ENCODE measurements at regions not wholly inside any gene's neighbourhood (a gene's known extent, or its start where the extent isn't known, plus 50 kb on each side); places are given as distances from the start of the nearest gene placed in this dataset.
A peak's percentile ranks its signal among the peaks of the same experiment; 100 is the strongest.

DNA sequence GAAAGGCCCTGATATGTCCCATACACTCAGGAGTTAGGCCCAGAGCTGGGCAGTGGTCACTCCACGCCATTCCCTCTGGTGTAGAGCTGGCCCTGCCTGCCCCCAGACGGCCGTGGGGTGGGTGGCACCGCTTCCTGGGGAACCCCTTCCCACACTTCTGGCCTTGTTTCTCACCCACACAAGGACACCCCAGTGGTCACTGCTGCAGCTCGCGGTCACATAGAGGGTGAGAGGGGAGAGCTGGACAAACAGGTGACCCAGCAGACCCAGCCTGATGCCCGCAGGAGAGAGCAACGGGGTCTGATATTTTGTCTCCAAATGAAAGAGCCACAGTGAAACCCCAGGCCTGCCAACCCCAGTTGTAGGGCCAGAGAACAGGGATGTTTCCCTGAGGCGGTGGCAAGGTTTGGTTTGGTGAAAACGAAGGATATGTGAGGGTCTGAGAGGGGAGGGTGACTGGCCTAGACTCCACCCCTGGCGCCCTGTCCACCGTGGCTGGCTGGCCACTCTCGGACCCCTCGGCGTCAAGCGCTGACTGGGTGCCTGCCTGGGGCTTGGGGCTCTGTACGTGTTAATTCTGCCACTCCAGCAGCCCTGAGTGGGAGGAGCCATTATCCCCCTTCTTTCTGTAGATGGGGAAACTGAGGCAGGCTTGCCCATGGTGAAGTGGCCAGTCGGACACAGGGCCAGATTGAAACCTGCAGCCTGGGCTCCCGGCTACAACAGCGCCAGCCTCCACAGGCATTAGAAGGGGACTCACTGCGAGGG lies 71.0 kb upstream of the PPARA start:
- no peak for DNase-seq

DNA sequence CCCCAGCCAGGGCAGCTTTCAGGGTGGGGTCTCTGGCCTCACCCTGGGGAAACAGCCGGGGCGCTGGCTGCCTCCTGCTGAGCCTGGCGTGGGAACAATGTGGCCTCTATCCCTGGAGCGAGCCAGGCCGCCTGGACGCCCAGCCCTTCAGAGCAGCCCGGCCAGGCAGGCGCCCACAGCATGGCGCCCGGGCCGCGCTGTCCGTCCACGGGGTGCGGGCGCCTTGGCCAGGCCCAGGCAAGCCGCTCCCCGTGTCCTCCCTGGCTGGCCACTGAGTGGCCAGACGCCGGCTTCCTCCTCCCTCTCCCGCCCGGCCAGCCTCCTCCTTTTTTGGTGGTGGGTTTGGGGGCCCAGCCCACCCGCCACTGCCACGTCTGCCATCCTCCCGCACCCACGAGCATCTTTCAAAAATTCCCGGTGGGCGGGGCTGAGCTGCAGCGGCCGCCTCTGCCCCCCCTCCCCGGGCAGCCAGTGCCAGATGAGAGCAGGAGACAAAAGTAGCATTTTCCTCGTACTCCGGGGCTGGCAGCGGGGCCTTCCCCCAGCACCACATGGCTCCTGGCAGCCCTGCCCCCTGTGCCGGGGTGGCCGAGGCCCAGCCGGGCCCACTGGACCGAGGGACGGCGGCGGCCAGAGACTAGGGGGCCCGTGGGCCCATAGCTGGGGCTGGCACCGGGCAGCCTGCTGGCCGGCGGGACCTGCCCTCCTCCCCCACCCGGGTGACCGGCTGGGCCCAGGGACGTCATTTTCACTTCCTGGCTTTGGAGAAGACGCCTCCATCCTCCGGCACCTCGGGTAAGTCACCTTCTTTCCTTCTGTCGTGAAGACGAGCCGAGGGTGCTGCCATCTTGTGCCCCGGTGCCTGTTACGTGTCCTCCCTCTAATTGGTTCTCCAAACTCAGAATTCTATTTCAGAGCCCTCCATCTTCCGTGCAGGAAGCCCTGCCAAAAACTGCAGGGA lies 70.2 kb upstream of the PPARA start:
- no peak for DNase-seq

DNA sequence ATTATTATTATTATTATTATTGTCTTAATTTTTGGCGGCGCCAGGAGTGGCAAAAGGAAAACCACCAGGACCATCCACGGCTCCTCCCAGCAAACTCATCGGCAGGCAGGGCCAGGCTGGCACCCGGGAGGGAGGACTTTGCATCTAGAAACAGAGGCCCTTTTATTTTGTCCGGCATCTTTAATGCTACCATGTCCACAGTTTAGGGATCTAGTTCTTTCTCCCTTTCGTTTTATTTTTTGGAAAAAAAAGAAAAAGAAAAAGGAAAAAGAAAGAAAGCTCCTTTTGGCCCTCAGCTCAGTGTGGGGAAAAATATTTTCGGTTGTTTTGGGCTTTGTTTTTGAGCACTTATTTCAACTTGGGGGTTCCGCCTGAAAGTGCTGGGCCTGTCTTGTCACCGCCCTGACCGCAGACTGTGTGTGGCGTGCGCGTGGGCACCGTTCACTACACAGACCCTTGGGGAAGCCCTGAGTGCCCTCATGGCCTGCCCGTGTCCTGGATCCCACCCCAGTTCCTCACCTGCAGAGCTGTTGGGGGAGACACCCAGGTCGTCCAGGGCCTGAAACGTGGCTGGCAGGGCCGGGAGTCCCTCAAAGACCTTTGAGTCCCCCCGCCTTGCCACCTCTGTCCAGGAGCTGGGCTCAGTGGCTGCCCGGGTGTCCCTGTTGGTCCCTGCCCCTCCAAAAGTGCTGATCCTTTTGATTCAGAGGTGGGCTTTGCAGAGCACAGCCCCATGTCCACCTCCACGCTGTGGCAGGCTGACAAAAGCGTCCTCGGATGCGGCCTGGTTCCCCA lies 69.1 kb upstream of the PPARA start:
- no peak for DNase-seq

DNA sequence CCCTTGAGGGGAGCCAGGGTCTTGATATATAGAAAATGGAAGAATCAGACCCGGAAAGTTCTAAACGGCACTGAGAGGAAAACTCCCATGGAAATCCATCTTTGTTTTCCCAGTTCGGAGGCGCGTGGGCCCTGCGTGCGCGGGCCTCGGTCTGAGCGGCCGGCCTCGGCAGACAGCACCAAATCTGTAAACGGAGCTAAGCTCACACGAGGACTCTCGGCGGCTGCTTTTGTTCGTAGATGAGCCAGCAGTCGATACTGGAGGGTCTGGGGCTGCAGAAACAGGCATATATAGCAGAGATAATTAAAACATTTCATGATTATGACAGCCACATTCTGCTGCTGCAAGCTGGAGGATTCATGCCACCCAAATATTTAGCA lies 68.5 kb upstream of the PPARA start:
- no peak for DNase-seq

DNA sequence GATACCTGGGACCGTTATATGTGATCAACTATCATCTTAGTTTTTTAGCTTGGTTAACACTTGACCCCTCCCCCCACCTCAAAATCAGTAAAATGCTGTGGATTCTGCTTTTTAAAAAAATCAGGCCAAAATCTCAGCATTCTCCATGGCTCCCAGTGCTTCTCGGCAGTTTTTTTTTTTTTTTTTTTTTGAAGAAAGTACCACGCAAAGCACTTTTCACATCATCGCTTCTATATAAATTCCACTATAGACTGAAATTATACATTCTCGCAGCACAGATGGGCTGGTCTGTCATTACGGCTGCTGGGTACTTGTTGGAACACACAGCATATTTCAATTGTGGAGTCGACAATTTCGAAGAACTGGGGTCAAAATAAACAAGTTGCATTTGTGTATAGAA lies 67.7 kb upstream of the PPARA start:
- no peak for DNase-seq

DNA sequence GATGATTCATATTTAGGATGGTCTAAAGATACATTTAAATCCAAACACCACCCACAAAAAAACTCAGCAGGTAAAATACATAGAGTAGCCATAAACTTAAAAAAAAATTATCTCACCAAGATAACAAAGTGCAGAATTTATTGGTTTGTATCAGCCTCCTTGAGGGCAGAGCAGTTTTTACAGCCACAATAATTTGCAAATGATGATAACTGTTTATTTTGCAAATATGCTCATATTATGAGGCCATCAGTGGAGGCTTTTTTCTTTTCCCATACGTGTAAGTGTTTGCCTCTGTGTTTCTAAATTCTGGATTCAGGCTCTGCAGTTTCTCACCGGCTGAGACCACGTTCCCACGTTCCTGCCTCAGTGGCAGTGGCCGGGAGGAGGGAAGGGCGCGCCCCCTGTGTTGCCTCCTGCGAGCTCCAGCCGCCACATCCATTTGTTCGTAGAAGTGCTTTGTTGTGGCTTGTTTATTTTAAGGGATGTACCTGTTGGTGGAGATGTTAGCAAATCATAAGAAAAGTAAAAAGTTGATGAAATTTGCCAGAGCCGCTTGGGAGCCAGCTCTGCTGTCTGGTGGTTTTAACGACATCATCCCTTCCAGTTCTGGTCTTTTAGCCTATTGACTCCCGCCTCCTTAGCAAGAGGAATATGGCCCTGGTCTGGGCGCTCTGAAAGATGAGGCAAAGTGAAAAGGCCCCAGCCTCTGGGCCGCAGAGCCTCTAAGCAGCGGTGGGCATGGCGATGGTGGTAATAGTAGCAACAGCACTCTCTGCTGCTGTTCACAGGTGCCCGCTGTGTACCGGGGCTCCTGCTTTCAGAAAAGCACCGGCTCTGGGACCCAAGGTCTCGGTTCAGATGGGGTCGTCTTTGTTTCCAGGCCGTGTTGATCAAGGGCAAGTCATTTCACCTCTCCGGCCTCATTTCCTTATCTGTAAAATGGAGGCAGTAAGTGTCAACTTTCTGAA lies 66.7 kb upstream of the PPARA start:
- no peak for DNase-seq

DNA sequence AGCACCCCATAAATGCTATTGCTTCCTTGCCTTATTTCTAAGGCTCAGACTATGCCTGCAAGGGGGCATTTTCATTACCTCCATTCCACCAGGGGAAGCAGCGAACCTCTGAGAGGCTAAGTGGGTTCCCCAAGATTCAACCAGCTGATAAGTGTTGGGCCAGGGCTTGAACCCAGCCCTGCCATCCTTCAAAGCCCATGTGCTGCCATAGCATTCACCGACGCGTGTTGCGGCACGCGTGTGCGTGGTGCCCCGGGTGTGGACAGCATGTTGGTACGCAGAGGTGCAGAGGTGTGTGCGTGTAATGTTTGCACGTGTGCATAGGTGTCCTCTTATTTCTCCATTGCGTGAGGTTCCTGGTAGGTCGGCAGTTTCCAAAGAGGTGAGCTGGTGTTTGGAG lies 66.0 kb upstream of the PPARA start:
- DNase-seq: no peak

DNA sequence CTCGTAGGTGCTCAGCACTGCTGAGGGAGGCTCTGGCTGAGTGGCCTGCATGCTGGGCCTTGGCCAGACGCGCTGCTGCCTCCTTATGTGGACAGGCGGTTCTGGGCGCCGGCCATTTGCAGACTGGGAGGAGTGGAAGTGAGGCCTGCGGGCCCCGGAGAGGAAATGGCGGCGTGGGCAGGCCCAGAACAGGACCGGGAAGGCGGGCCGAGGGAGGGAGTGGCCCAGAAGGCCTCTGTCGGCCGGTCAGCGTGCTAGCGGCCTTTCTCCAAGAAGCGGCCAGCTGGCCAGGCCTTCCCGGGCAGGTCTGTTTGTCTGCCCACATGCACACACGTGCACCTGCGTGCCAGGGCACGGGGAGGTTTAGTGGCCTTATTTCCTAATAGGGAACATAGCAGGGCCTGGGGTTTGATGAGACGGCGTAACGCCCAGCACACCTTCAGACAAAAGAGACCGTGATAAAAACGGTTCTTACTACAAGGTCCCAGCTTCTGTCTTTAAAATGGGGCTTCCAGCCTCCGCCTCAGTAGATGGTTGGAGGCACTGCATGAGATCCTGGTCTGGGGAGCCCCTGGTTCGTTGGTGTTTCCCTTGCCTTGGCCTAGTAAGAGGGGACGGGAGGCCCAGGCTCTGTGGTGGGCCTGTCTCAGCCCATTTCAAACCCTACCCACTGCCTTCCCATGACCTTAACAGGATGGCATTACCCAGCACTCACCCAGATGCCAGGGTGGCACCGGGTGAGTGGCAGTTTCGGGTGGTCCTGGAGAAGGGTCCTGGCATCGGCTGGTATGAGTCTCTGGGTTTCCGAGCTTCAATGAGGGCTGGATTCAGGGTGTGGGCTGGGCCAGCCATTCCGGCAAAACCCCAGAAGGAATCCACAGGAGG lies 65.1 kb upstream of the PPARA start:
- no peak for DNase-seq

DNA sequence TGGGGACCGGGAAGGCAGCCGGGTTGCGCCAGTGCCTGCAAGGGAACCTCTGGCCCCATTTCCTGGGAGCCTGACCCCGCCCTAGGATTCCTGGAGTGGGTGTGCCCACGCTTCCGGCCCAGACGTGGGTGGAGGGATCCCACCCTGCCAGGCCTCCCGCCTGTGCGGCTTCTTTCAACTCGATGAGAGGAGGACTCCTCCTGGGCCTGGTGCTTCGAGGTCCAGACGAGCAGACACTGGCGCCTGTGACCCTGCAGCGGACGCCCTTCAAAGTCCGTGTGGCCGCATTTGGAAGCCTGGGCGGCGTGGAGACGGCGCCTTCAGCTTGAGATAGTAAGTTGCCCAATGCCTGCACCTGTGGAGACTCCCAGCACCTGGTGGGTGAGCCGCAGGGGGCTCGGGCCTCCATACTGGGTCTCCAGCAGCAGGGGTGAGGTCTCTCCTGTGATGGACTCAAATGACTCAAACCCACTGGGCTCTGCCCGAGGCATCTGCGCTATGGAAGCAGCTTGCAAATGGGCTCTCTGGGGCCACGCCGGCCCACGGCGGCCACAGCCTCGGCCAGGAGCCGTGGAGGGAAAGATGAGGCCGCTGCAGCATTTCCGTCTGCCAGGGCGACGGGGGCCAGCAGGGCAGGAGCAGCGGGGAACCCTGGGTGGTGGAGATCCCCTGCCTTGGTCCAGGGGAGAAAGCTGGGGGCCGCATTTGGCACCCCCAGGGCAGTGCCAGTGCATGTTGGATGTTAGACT lies 64.3 kb upstream of the PPARA start:
- no peak for DNase-seq

DNA sequence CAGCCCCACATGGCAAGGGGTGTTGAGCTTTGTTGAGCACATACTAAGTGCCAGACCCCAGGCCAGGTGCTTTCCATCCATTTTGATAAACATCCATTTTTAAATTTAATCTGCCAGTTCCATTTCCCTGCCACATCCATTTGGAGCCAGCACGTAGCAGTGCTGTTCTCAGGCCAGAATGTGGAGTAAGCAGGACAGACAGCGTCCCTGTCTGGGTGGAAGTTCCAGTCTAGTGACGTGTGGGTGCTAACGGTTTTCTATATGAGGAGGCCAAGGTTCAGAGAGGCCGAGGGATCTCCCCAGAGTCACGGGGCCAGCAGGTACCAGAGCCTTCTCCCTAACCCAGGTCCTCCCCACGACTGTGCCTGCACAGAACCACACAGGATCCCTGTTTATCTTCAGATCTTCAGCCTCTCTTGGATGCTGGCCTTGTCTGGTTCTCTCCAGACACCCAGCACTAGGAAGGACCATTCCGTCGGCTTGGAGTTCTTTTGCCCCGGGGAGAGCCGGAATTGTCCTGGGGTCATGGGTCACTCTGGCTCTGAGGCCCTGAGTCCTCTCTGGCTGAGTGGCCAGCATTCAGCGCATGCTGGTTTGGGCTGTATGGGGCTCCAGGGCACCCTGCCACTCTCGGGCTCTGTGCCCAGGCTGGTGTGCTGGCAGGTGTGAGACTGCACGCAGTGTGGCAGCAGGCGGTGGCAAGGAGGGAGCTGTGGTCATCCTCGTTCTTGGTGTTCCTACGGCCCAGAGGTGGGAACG lies 63.6 kb upstream of the PPARA start:
- no peak for DNase-seq

DNA sequence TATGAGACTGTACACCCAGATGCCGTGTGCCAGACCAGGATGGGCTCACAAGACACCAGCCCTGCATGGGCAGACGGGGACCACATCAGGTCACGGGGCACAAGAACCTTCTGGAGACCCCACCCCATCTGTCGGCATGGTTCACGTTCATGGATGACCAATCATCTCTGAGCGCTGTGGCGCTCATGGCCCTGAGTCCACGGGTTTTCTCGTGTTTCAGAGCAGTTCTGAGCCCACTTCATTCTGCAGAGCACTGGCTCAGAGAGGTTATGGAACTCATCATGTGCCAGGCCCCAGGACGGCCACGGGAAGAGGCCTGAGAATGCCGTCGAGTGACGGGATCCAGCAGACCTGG lies 63.0 kb upstream of the PPARA start:
- DNase-seq: no peak

DNA sequence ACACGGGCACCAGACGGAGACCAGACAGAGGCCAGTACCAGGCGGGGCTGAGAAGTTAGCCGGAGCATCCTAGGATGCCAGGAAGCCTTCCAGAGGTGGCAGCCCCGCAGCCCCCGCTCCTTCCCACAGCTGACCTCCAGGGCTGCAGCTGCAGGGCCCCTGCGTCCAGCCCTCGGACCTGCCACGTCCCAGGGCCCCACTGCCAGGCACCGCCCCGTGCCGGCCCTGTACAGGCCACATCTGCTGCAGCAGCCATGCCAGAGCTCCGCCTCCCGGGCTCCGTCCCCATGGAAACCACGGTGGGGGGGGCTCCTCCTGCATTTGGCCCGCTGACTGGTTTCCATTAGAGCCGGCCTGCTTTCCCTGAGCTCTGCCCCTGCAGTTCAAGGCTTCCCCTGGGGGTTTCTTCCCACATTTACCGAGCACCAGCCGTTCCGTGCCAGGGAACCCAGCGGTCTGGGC lies 62.5 kb upstream of the PPARA start:
- peak; percentile 32 for DNase-seq

DNA sequence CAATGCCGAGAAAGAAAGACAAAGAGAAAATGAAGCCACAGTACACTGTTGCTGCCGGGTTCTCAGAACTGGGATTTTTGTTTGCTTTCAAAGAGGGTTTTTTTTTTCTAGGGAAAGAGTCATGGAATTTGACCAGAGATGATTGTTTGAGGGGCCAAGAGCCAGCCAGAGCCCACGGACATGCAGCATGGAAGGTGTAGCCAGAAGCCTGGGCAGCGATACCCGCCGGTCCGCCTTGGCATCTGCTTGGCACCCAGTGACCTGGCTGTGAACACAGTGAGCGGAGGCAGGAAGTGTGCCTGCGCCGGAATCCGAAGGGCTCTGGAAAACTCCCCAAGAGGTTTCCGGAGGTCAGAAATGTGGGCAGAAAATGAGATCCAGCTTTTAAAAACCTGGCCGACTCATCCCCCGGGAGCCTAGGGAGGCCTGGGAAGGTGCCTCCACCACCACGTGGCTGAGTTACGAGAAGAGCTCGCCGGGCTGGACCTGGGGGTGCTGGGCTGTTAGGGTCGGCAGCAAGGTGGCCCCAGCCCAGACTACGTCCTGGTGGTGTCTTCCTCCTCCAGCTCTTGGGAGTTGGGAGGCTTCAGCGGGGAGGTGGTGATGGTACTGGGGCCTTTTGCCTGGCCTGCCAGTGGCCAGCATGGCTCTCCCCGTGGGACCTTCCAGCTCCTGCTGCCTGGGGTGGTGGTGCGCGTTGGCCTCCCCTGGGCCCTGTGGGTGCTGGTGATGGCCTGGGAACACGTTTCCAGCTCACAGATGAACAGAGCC lies 61.6 kb upstream of the PPARA start:
- DNase-seq: no peak

DNA sequence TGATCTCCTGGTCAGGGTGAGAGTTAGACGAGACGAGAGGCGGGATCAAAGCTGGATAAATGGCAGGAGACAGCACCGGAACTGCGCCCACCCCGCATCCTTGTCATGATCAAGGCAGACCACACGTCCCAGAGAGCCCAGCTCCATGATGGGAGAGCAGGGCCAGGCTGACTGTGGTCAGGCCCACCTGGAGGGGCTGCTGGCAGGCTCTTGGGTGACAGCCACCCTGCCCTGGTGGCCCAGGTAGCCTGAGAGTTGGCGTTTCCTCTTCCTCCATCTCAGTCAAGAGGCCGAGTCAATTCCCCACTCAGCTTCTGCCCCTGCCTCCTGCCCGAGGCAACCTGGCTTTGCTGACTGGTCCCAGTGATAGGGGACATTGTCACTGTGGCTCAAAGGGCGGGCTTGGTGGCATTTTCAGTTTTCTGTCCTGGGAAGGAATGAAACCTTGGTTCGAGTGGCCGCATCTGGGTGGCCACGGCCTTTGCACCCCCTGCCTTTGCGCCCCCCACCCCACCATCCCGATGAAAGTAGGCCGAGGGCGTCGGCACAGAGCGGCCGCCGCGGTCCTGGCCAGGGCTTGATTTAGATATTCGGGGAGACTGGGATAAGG lies 60.8 kb upstream of the PPARA start:
- DNase-seq: no peak

DNA sequence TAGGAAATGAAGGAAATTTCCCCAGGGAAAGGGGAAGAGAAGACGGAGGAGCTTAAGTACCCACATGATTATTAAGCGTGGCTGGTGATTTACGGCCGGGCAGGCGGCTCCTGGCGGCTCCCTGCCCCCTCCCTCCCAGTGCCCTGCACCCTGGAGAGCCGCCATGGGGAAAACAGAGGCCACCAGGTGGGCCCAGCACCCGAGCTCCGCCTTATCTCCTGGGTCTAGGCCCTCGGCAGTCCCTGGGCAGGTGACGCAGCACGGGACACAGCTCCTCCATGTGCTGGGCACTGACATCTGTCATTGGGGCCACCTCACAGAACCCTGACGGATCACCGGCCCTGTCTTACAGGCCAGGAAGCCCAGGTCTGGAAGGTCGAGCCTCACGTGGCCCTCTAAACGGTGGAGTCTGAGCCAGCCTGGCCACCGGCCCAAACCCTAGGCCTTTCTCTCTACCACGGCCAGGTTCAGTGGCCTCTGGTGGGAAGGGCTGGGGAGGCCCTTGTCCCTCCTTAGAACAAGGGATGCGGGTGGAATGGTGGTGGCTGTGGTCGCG lies 60.2 kb upstream of the PPARA start:
- DNase-seq: no peak

DNA sequence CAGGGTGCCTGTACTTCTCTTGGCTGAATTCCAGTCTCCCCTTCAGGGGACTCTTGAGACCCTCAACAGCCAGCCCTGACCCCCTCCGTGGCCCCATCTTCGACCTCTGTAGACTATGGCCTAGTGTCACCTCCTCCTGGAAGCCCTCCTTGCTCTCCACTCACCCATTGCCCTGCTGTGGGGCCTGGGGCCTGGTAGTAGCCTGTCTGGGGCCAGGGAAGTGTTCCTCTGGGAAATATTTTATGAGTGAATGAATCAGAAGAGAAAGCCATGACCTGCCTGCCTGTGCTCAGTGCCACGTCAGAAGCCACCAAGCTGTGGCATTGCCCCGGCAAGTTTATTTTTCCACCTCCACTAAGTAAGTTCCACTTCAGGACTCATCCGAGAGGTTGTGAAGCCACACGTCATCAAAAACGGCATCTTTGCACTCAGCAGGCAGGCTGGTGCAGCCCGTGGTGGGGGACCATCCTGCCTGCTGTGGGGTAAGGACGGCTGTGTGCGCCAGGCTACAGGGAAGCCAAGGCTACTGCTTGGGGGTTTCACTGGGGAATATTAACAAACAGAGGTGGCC lies 59.6 kb upstream of the PPARA start:
- no peak for DNase-seq

DNA sequence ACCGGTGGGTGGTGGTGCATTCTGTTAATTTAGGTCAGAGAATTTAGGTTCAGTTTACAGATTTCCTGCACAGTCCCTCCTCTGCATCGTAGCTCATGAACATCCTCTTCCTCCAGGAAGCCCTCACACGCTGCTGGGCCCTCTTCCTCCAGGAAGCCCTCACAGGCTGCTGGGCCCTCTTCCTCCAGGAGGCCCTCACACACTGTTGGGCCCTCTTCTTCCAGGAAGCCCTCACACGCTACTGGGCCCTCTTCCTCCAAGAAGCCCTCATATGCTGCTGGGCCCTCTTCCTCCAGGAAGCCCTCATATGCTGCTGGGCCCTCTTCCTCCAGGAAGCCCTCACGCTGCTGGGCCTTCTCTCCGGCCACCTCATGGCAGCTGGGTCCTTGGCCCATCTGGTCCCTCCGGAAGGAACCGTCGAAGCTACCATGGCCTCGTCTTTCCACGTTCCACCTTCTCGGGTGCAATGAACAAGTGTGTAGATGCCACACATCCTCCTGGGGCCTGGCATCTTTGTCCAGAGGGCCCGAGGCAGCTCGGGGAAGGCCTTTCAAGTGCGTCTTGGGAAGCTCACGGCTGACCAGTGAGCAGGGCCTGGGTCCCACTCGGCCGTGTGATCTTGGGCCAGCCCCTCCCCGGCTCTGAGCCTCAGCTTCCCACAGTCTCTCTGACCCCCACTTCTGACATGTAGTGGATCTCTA lies 58.9 kb upstream of the PPARA start:
- DNase-seq: no peak

Measured in NCI-H774 (cell line).